C4-2B (cell line): ENCODE measurements at regions not wholly inside any gene's neighbourhood (a gene's known extent, or its start where the extent isn't known, plus 50 kb on each side); places are given as distances from the start of the nearest gene placed in this dataset.

Experiments
- H3K27ac ChIP-seq: fragments of 450-650 bp; 2 replicates; pipeline ENCODE4 v1.5.1; 2017
- ZFX ChIP-seq: fragments of 450-650 bp; IDR thresholded peaks from 2 replicates; pipeline ENCODE4 v1.6.1; 2017
- TF ChIP-seq, protein P1 (sequence below): fragments of 450-650 bp; conservative IDR thresholded peaks from 2 replicates; pipeline ENCODE4 v1.5.1; 2017; ENCODE audit warnings: mild to moderate bottlenecking

GRCh38 chr11:120055646-120056045 is 82.3 kb downstream of the TRIM29 start:
- no peak overlapping the region for H3K27ac ChIP-seq
- no peak for TF ChIP-seq ZFX
- TF ChIP-seq, protein P1, sequence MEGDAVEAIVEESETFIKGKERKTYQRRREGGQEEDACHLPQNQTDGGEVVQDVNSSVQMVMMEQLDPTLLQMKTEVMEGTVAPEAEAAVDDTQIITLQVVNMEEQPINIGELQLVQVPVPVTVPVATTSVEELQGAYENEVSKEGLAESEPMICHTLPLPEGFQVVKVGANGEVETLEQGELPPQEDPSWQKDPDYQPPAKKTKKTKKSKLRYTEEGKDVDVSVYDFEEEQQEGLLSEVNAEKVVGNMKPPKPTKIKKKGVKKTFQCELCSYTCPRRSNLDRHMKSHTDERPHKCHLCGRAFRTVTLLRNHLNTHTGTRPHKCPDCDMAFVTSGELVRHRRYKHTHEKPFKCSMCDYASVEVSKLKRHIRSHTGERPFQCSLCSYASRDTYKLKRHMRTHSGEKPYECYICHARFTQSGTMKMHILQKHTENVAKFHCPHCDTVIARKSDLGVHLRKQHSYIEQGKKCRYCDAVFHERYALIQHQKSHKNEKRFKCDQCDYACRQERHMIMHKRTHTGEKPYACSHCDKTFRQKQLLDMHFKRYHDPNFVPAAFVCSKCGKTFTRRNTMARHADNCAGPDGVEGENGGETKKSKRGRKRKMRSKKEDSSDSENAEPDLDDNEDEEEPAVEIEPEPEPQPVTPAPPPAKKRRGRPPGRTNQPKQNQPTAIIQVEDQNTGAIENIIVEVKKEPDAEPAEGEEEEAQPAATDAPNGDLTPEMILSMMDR: no peak

DNA sequence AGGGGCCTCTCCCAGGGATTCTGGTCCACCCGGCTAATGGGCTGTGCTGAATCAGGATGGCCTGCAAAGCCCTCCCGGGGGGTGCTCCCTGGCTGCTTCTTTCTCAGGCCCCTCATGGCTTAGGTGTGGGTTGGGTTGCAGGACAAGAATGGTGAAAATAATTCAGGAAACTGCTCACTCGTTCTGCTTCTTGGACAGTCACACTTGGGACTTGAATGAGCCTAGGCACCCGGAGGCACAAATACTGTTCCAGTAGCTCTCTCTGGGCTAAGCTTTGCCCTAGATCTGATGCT is 83.2 kb downstream of the TRIM29 start:
- TF ChIP-seq, protein P1: no peak
- no peak for TF ChIP-seq ZFX
- no peak overlapping the region for H3K27ac ChIP-seq

GRCh38 chr11:120054016-120054752 is 83.7 kb downstream of the TRIM29 start:
- no peak overlapping the region for H3K27ac ChIP-seq
- TF ChIP-seq ZFX: no peak
- TF ChIP-seq, protein P1: no peak

GRCh38 chr11:120052196-120052775 is 85.6 kb downstream of the TRIM29 start:
- TF ChIP-seq ZFX: no peak
- H3K27ac ChIP-seq: no peak overlapping the region

DNA sequence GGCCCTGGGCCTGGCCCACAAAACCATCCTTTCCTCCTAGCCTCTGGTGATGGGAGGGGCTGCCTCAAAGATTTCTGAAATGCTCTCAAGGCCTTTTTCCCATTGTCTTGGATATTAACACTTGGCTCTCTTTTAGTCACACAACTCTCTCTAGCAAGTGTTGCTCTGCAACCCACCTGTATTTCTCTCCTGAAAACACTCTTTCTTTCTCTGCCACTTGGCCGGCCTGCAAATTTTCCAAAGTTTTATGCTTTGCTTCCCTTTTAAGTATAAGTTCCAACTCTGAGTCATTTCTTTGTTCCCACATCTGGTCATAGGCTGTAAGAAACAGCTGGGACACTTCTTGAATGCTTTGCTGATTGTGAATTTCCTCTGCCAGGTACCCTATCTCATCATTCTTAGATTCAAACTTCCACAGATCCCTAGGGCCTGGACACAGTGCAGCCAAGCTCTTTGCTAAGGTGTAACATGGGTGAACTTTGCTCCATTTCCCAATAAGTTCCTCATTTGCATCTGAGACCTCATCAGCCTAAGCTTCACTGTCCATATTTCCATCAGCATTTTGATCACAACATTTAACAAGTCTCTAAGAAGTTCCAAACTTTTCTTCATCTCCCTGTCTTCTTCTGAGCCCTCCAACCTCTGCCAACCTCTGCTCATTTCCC is 93.8 kb downstream of the TRIM29 start:
- H3K27ac ChIP-seq: no peak overlapping the region
- TF ChIP-seq, protein P1: no peak
- no peak for TF ChIP-seq ZFX

GRCh38 chr11:120043328-120043945 is 94.5 kb downstream of the TRIM29 start:
- no peak overlapping the region for H3K27ac ChIP-seq
- TF ChIP-seq ZFX: no peak
- TF ChIP-seq, protein P1: no peak

DNA sequence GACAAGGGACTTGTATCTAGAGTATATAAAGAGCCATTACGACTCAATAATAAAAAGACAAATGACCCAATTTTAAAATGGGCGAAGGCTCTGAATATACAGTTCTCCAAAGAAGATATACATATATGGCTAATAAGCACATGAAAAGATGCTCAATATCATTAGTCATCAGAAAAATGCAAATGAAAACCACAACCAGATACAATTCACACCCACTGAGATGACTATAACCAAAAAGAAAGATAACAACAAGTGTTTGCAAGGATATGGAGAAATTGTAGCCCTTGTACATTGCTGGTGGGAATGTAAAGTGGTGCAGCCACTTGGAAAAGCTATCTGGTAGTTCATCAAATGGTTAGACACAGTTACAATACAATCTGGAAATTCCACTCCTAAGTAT is 96.3 kb downstream of the TRIM29 start:
- H3K27ac ChIP-seq: no peak overlapping the region
- TF ChIP-seq ZFX: no peak
- TF ChIP-seq, protein P1: no peak
